DND-41 (cell line): ENCODE measurements at regions not wholly inside any gene's neighbourhood (a gene's known extent, or its start where the extent isn't known, plus 50 kb on each side); places are given as distances from the start of the nearest gene placed in this dataset.

Experiments
- EZH2 ChIP-seq: IDR thresholded peaks from 3 replicates; pipeline ENCODE4 v1.6.1; 2012; ENCODE audit warnings: borderline replicate concordance, low read depth, mild to moderate bottlenecking, moderate library complexity, low read length, inconsistent platforms; ENCODE audit not compliant: severe bottlenecking
- TF ChIP-seq, protein P1 (sequence below): IDR thresholded peaks from 2 replicates; pipeline ENCODE4 v1.5.1; 2012; ENCODE audit warnings: borderline replicate concordance, low read length, moderate library complexity, mild to moderate bottlenecking; ENCODE audit not compliant: poor library complexity, severe bottlenecking; ENCODE audit errors: extremely low read depth

DNA sequence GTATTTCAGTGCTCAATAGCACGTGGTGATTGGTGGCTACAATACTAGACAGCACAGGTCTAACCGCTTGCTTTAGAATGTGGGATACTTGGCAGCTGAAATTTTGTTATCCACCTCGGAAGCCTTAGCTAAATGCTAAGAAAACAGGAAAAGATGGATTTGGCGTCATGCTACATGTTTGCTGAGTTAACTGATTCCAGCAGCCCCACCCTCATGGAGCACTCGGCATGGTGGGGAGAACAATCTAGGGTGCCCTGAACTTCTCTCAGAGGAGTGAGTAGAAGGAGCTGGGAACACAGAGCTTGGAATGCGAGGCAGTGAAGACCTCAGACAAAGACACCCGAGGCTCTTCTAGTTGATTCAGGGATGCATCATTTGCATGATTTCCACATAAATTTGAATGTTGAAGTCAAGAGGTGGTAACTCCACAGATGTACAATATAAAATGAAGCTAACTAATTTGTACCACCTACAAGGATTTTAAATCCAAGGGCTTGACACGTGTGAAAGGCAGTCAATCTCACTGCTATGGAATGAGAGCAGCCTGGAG lies 145.1 kb upstream of the FSTL4 start:
- TF ChIP-seq, protein P1, sequence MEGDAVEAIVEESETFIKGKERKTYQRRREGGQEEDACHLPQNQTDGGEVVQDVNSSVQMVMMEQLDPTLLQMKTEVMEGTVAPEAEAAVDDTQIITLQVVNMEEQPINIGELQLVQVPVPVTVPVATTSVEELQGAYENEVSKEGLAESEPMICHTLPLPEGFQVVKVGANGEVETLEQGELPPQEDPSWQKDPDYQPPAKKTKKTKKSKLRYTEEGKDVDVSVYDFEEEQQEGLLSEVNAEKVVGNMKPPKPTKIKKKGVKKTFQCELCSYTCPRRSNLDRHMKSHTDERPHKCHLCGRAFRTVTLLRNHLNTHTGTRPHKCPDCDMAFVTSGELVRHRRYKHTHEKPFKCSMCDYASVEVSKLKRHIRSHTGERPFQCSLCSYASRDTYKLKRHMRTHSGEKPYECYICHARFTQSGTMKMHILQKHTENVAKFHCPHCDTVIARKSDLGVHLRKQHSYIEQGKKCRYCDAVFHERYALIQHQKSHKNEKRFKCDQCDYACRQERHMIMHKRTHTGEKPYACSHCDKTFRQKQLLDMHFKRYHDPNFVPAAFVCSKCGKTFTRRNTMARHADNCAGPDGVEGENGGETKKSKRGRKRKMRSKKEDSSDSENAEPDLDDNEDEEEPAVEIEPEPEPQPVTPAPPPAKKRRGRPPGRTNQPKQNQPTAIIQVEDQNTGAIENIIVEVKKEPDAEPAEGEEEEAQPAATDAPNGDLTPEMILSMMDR, result no peak
- no peak for TF ChIP-seq EZH2
